HG03432 (cell line): ENCODE measurements at regions not wholly inside any gene's neighbourhood (a gene's known extent, or its start where the extent isn't known, plus 50 kb on each side); places are given as distances from the start of the nearest gene placed in this dataset.

Source experiments
- ATAC-seq: cut with Tn5 transposase; IDR thresholded peaks from one replicate; pipeline ENCODE4 v1.9.1; 2021; ENCODE audit warnings: mild to moderate bottlenecking, moderate library complexity; ENCODE audit not compliant: unreplicated experiment

GRCh38 chr13:91144486-91144885 lies 203.0 kb upstream of the MIR17HG start:
- no peak for ATAC-seq

GRCh38 chr13:91145571-91146205 lies 201.8 kb upstream of the MIR17HG start:
- ATAC-seq = no peak

GRCh38 chr13:91146601-91147000 lies 200.9 kb upstream of the MIR17HG start:
- ATAC-seq = no peak

GRCh38 chr13:91148098-91148497 lies 199.4 kb upstream of the MIR17HG start:
- ATAC-seq = no peak

DNA sequence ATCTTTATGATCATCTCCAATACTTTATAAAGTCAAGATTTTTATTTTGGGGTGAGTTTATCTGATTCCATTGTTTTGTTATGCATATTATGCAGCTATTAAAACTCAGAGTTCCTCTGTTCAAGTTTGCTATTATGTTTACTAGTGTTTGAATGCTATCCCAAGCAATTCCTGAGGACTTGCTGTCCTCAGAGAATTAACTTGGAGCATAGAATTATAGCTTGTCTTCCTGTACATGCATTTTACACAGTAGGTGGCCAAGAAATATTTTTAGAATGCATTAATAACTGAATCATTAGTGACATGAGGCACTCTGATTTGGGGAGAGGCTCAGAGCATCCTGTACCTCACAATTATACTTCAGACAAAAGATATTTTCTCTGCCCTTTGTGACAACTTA lies 195.6 kb upstream of the MIR17HG start:
- ATAC-seq = no peak

DNA sequence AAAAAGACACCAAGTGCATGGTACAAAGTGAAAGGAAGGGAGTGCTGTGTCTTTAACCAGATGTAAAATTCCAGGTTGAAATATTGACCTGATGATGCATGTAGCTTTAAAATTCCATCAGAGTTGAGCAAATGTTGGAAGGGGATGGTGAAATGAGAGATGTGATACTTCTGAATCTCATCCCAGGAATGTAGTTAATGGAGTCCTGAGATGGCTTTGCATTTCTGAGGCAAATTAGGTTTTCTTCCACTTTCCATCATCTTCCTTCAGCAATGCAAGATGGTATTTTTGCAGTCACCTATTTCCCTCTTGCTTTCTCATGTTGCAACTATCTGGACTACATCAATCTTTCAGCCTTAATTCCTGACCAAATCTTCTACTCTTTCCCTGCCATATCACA lies 194.1 kb upstream of the MIR17HG start:
- no peak for ATAC-seq

DNA sequence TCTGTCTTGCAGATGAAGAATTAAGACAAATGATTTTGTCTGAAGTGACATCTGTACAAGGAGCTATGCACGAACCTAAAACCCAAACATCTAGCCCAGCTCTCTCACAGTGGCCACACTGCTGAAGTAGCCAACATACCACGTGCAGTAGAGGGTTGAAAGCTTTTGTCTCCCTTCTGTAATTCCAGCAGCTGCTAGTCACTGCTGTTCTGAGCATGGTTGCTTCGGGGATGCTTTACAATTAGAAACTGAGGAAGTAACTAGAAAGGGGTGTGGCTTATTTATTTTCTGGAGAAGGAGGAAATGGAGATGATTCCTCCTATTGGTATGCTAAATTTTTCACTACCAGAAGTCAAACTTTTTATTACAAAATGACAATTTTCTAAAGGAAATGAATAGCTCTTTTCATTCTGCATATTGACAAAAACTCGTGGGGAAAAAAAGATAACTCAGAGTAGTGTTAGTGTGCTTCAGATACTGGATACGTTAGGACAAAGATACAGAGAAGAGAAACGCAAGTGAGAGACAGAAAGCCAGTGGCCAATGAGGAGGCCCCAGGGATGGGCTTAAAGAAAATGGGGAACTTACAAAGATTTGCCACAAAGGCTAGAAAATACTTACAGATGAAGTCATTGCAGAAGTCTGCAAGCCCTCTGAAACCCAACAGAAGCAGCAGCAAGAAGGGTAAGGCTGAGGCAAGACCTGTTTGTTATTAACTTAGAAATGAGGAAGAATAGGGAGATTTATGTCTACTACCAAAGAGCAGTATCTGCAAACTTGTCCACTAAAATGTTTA lies 192.7 kb upstream of the MIR17HG start:
- peak; percentile 89 for ATAC-seq

- no peak for ATAC-seq
Observed at GRCh38 chr13:91155512-91156114, 191.9 kb upstream of the MIR17HG start.

- ATAC-seq = no peak
Observed at GRCh38 chr13:91157273-91158016, 190.0 kb upstream of the MIR17HG start.

DNA sequence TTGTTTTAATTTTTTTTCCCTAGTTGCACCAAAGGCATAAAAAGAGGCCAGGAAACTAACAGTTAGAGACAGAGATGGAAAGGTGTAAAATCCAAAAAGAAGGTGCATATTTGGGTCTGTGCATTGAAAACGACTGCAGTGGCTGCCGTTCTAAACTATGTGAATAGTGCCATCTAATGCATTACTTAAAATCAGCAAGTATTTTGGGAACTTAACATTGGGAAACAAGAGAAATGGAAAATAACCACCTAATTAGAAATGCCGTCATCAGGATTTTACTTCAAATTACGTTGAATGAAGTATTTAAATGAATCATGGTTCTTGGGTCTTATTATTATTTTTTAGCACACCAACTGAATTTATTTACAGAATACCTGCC lies 189.5 kb upstream of the MIR17HG start:
- no peak for ATAC-seq

DNA sequence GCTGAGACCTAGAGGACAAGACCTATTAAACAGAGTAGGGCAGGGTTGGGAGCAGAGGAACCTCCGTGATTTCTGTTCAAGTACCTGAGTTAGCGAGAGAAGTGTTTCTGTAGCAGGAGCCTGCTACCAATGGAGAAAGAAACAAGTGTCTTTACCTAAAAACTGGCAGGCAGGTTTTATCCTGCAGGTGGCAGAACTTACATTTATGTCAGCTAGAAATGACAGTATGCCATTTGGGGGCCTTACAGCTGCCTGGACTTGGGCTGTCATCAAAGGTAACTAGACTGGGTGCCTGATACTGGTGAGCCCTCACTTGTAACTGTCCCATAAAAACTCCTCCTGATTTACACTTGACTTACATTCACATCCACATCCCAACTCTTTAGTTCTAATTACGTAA lies 185.3 kb upstream of the MIR17HG start:
- ATAC-seq = no peak

DNA sequence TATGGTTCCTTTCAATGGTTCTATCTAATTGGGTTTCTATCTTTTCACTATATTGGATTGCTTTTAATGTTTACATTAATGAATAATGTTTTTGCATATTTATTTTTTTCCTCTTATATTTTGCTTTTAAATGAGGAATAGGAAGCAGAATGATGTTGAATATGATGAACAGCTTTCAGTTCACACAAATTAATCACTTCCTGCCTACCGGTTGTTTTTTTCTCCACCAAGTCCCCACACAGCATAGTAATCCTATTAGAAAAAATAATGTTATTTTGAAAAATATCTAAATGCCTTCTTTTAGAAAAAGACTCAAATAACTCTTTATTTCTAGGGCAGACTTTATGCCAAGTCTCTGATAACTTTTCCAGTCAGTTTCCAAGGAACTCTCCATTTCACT lies 184.9 kb upstream of the MIR17HG start:
- ATAC-seq = no peak

GRCh38 chr13:91165758-91166157 lies 181.7 kb upstream of the MIR17HG start:
- ATAC-seq = no peak

- no peak for ATAC-seq
Observed at GRCh38 chr13:91166714-91167511, 180.6 kb upstream of the MIR17HG start.

DNA sequence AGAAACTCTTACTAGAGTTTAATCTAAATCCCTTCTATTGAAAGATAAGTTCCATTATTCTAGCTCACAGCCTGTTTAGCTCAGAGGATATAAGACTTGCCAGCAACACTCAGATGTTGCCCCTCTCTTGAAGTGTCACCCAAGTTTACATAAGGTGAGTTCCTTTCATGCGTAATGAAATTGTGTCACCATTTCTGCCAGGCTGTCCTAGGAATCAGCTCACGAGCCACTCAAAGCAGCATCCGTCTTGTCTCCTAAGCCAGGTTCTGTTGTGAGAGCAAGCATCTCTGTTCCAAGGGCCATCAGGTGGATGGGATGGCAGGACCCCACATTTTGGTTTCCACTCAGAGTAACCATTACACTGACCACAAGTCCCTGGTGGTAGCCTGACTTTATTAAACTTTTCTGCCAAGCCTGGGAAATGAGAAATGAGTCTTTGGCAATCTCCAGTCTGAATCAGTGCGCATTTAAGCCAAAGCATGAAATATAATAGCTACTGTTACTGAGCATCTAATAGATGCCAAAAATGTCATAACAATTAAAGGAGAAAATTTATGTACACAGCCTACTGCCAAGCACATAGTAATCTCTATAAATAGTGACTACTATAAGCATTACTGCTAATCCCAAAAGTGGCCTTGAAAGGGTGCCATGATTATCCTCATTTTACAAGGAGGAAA lies 179.6 kb upstream of the MIR17HG start:
- ATAC-seq = no peak

DNA sequence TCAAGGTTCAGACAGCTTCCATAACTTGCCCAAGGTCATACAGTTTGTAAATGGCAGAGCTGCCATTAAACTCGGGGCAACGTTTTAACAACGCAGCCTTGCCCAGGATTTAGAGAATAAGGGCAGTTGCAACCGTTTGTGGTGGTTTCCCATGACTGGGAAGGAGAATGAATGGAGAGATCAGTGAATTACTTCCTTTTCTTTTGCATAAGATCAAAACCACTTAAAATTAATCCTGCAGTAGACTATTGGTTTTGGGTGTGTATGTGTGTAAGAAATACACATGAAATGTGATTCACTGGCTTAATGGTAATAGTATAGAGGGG lies 179.1 kb upstream of the MIR17HG start:
- ATAC-seq = no peak

- no peak for ATAC-seq
Observed at GRCh38 chr13:91169321-91170050, 178.0 kb upstream of the MIR17HG start.

GRCh38 chr13:91172160-91172559 lies 175.3 kb upstream of the MIR17HG start:
- no peak for ATAC-seq

DNA sequence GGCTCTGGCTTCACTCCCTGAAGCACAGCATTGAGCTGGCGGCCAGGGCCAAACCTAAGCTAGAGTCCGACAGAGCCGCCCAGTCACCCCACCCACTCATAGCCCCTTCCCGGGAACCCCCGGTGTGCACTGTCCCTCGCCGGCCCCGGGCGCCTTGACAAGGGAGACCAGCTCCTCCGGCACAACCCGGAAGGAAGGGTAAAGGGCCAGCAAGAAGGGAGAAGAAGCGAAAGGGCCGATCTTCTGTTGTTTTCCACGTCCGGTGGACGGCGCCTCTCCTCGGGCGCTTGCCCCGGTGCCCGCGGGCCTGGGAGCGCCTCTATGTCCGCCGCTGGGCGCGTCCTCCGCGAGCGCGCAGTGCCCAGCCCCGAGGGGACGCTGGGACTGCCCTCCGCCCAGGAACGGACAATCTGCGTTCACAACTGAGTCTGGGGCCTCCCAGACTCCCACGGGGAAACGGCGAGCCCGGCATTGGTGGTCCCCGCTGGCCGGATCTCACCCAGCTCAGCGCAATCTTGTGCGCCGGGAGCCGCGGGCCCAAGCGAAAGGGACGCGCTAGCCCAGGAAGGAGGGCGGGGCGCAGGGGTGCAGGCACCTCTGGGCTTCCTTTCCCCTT lies 172.5 kb upstream of the MIR17HG start:
- ATAC-seq = no peak
